Head of caudate nucleus (tissue), 42 donors: ENCODE measurements at regions not wholly inside any gene's neighbourhood (a gene's known extent, or its start where the extent isn't known, plus 50 kb on each side); places are given as distances from the start of the nearest gene placed in this dataset.
"Not testable (repeated sequence)": the region's sequence is repeated elsewhere in the genome, so short reads cannot be mapped to it uniquely, and the experiment has no call there.

Experiments used
- DNase-seq, 42 donors: peaks; one replicate each; pipeline versions ENCODE4 v3.0.0 to v3.0.0-alpha.2; 2020 to 2021; ENCODE audit warnings: mixed read lengths in 7 of 42
- intact Hi-C: fragments of 100-400 bp; cut with DNase I; formaldehyde crosslinking; loops from one replicate; pipeline ENCODE4 v1.15.0; 2022

DNA sequence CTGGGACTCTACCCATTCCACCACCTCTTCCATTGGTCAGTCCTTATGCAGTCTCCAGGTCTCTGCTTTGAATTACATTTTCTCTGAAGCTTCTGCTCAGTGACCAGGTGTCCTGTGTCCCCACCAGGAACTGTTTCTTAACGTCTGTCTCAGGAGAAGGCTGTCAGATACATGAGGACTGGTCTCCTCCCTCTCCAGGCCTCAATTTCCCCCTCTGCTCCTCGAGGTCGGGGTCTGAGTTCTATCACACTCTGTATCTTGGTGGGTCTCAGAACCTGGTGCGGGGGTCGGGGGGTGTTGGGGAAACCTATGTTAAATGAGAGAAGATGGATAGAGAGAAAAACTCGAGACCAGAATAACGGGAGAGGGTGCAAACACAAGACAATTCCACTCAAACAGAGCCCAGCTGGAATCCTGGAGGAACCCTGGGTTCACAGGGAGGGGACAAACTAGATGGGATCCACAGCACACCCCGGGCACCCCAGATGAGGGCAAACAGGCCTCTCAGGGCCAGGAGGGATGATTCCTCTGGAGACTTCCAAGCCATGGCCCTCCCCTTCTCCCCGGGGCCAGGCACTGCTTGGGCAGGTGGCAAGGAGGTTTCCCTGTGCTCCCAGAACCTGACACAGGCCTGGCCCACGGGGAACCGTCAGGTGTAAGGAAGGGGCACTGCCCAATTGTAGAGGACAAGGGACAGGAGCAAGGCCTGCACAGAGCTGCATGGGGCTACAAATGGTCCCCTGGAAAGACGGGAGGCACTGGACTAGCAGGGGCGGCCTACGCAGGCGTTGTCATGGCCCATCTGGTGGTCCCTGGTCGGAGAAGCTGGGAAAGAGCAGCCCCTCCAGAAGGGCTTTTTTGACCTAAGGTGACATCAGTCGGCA, 313.2 kb upstream of the DIO3 start:
- peak in 11 of 42 donors; percentile 2 to 25 (median 8) for DNase-seq
- intact Hi-C loops, result no loop called here

DNA sequence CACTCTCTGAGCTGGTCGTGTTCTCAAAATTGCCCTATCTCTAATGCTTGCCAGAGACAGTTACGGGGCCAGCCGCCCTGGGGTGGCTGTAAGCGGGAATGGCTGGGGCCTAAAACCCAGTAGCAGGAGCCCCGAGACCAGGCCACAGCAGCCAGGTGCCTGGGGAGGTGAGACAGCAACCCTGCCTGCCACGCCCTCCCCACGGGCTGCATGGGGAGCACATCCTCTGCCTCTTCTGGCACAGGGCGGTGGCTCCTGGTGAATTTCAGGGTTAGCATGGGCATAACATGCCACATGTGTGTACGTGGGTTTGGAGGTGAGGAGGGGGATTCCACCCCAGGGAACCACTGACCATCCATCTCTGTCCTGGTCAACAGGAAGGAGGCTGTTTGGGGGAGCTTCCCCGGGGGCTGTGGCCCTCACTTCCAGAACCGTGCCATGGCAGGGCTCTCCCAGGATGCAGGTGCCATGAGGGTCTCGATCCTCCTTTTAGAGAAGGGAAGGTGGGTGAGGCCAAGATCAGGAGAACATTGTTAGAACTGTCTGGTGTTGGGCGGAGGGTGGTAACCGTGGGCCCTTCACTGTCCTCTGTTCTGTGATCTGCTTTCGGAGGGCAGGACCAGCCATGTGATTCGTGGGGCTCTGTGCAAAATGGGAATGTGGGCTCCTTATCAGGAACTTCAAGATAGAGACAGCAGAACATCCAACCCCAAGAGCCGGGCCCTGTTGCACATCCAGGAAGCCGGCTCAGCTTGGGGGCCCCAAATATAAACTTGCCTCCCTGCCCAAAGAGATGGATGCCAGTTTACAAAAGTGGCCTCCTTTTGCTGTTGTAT, 312.2 kb upstream of the DIO3 start:
- intact Hi-C loops, result no loop called here
- peak in 9 of 42 donors; percentile 3 to 33 (median 10) for DNase-seq

DNA sequence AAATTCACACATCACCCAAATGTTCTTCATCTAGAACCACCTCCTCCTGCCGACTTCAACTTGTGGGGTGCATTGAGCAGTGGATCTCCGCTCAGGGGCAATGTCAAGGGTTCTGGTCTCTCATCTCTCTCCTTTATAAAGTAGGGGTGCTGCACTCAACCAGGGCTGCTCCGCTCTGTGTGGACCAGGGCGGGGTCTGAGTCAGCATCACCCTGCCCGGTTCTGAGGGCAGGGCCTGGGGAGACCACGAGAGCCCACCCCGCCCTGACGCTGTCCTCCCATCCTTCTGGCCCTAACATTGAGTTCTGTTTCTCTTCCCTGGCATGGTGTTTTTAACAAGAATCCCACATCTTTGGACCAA, 311.6 kb upstream of the DIO3 start:
- intact Hi-C loops, result no loop called here
- peak in 5 of 42 donors; percentile 1 to 33 (median 10) for DNase-seq

DNA sequence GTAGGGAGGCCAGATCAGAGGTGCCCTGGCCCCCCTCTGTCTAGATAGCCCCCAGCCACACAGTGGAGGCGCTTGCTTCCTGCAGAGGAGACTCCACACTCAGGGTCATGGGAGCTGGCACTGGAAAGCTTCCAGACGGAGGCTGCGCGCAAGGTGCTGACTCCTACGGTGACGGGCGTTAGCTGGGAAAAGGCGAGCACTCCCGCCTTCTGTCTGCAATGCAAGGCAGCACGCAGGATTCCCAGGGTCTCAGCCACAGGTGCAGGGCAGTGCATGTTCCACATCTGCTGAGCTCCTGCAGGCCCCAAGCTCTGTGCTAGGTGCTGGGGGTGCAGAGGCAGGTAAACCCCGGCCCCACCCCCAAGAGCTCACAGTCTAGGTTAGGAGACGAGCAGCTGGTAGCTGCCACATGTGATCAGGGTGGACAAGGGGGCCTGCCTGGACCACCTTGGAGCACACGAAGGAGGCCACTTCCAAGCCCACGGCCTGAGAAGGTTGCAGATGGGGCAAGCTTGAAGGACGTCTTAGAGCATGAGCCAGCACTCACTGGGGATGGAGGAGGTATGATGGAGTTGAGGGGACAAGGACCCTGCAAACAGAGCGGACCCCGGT, 310.9 kb upstream of the DIO3 start:
- intact Hi-C loops, result no loop called here
- DNase-seq, result peak in 33 of 42 donors; percentile 17 to 74 (median 52)

DNA sequence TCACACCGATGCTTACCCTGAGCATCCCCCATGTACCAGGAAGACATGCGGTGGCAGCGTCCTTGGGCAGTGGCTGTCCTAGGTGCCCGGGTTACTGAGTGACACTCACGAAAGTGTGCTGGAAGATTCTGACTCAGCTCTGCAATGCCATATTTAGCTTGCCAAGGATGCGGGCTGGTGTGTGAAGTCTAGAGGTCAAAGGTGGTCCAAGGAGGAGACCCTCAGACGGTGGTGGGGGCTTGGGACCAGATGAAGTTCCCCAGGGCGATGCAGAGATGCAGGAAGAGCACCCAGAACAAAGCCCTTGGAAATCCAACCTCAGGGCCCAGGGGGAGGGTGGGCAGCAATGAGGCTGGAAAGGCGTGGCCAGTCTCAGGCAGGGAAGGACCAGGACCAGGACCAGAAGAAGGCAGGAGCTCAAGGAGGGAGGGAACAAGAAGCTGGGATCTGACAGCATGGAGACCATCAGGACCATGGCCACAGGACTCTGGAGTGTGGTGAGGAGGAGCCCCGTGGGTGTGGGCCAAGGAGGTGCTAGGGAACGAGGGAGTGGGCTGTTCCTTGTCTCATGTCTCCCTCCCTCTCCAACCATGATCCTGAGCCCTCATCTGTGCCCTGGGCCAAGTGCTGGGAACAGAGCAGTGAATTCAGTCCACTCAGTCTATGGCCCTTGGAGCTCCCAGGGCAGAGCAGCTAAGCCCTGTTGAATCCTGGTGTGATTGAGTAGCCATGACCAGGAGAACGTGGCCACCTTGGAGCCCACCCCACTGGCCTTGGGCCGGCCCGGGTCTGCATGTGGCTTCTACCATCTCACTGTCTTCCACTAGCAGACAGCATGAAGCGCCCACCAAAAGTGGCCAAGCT, 310.1 kb upstream of the DIO3 start:
- peak in 9 of 42 donors; percentile 3 to 40 (median 11) for DNase-seq
- intact Hi-C loops, result no loop called here

DNA sequence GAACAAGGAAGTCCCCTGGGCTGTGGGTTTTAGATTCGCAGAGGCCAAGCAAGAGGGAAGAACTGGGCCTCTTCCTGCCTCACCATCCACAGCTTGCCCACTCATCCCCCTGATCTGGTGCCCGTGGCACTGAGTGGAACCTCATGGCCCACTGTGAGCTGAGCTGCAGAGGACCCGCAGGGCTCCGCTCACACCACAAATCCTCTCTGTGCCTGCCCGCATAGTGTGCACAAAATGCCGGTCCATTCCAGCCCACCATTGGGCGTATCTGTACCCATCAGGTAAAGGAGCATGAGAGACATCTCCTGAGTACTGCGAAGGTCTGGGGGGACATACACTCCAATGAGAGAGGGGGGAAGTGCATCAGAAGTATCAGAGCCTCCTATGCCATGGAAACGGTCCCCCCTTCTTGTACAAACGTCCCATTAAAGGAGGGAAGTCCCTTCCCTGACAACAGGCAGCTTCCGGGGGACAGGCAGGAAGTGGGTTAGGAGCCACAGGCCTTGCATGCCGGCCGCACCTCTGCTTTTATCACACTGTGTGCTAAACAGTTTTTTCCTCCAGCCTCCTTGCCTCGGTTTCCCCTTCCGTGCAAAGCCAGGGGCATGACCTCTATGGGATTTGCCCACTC, 309.4 kb upstream of the DIO3 start:
- DNase-seq, result peak in 2 of 42 donors; percentile 2 to 5
- intact Hi-C loops, result no loop called here

DNA sequence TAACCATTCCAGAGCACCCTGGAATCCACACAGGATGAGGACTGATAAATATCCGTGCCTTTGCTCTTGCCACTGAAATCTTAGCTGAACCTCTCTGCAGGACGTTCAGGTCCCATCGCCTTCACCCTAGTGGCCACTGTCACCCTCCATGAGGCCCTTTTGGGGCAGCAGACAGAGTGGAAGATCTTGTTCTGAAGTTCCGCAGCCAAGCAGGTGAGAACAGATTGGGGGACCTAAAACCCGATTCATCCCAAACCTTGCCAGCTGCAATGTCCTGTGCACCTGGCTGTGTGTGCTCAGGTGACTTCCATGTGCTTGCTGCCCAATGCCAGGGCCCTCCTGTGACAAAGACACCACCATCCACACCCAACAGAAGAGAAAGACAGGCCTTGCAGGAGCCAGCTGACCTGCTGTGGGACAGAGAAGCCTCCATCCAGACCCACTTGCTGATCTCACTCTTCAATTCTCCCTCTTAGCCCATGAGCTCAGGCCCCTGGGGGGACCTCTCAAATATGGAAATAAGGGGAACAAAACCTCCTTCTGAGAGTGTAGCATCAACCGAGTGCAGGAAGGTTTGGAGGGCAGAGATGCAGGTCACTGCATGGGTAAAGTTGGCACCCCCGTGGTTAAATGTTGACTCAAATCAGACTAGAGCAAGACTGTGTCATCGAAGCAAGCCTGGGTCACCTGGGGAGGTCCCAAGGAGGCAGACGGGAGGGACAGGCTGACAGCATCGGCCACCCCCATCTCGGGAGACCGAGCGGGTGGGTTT, 308.7 kb upstream of the DIO3 start:
- DNase-seq, result peak in 3 of 42 donors; percentile 2 to 12 (median 3)
- intact Hi-C loops, result no loop called here

DNA sequence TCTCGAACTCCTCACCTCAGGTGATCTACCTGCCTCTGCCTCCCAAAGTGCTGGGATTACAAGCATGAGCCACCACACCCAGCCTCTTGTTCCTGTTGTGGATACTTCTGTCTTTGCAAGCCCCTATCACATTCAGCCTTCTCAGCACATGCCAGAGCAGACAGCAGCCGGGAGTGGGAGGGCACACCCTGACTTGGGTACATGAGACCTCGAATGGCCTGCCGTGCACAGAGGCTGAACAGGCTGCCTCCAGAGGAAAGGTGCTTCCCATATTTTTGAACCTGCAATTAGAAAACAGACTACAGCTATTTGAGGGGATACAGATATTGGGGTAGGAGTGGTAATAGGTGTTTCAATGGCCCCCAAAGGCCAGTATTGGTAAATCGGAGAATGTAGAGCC, 307.3 kb upstream of the DIO3 start:
- DNase-seq, result peak in 4 of 42 donors; percentile 4 to 41 (median 8)

DNA sequence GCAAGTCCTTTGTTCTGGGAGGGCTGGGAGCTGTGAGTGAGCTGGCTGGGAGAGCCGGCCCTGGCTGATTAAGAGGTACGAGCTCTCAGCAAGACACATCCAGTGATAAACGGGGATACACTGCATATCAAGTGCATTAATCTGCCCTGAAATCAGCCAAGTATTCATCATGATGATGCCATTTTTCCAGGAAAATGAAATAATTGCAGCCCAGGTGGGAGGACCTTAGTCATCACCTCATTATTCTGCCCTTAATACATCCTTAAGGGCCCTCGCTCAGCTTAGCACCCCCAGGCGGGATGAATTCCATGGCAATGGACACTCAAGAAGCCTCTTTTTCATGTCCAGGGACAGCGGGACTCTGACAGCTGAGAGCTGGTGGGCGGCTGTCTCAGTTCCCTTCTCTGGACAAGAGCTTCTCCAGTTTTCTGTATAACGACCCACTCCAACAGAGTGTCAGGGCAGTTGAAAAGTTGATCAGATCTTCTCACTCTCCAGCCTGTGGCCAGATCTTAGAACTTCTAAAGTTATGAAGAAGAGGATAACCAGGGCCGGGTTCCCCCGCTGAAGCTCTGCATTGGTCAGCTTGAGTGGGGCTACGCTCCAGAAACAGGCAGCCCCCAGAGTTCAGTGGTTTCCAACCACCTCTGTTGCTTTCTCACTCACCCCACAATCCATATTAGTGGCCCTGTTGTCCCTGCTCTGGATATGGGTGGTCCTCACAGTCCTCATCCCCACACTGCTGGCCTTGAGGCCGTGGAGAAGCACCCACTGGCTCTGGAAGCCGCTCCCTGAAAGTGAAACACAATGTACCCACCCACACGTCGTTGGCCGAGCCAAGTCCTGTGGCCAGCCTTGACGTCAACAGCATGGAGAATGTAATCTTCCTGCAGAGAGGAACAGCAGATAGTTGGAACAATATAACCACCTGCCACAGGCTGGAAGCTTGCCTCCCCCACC, 306.2 kb upstream of the DIO3 start:
- intact Hi-C loops, result no loop called here
- peak in 12 of 42 donors; percentile 6 to 61 (median 18) for DNase-seq

More for the DNA sequence above, 307.3 kb upstream of the DIO3 start:
- intact Hi-C loops, result no loop called here

DNA sequence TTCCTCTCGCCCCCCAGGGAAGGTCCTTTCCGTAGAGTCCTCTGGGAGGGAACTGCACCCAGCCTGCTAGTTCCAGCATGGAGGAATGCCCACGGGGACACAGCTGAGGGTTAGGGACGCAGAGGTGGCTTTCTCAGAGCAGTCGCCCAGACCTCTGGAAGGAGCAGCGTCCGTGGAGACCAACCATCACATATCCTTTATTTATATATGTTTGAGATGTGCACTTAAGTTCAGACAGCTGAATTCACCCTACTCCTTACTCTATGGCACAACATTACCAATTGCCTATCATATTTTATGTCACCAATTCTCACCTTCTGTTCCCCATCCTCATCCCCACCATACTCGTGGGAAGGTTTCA, 305.6 kb upstream of the DIO3 start:
- intact Hi-C loops, result no loop called here

DNA sequence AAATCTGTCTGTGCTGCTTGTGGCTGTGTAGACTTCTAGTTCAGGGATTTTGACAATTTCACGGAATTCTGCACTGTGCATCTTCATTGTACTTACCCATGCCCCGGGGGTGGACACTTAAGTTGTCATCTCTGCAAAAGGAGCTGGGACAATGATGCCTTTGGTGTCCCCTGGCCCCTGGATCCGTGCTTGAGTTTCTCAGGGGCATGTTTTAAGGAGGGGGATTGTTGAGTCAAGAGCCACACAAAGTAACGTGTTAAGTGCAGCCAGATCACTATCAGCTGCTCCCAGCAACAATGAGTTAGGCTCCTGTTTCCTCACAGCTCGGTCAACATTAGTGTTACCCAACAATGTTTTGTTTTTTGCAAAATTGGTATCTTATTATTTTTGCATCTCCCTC, 305.0 kb upstream of the DIO3 start:
- intact Hi-C loops, result no loop called here
- DNase-seq, result no peak

More for the DNA sequence above, 305.6 kb upstream of the DIO3 start:
- DNase-seq, result no peak

DNA sequence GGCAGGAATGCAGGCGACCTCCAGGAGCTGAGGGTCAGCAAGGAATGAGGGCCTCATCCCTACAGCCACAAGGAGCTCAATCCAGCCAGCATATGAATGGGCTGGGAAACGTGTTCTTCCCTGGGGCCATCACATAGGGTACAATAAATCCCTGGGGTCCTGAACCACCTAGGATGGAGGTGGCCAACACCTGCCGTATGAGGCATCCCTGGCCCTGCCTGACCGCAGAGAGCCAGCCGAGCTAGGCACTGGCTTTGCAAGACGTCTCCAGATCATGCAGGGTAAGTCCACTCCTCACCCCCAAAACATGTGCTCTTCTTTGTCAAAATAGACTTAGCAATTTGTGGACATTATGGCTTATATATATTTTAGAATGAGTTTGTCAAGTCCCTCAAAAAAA, 303.7 kb upstream of the DIO3 start:
- no peak for DNase-seq
- intact Hi-C loops, result no loop called here

DNA sequence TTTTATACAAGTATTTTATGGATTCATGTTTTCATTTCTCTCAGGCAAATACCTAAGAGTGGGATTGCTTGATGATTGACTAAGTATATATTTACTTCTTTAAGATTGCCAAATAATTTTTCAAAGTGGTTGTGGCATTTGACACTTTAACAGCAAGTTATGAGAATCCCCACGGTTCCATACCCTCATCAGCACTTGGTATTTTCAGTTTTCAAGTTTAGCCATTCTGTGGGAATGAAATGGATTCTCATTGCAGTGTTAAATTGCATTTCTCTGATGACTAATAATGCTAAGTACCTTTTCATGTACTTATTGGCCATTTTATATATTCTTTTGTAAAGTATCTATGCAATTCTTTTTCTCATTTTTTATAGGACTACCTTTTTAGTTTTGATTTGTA, 301.5 kb upstream of the DIO3 start:
- intact Hi-C loops, result no loop called here
- no peak for DNase-seq

DNA sequence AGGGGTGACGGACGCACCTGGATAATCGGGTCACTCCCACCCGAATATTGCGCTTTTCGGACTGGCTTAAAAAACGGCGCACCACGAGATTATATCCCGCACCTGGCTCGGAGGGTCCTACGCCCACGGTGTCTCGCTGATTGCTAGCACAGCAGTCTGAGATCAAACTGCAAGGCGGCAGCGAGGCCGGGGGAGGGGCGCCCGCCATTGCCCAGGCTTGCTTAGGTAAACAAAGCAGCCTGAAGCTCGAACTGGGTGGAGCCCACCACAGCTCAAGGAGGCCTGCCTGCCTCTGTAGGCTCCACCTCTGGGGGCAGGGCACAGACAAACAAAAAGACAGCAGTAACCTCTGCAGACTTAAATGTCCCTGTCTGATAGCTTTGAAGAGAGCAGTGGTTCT, 294.9 kb upstream of the DIO3 start:
- DNase-seq, intact Hi-C loops: not testable (repeated sequence)

DNA sequence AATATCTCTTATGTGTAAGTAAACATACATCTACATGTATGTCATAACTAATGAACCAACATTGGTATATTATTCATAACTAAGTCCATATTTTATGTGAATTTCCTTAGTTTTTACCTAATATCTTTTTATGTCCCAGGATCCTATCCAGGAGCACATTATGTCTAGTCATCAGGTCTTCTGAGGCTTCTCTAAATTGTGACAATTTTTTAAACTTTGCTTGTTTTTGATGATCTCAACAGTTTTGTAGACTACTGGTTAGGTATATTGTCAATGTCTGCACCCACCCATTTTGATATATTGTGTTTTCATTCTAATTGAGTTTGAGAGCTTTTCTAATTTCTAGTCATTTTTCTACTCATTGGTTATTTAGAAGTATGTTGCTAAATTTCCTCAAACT, 288.2 kb upstream of the DIO3 start:
- intact Hi-C loops, result no loop called here

DNA sequence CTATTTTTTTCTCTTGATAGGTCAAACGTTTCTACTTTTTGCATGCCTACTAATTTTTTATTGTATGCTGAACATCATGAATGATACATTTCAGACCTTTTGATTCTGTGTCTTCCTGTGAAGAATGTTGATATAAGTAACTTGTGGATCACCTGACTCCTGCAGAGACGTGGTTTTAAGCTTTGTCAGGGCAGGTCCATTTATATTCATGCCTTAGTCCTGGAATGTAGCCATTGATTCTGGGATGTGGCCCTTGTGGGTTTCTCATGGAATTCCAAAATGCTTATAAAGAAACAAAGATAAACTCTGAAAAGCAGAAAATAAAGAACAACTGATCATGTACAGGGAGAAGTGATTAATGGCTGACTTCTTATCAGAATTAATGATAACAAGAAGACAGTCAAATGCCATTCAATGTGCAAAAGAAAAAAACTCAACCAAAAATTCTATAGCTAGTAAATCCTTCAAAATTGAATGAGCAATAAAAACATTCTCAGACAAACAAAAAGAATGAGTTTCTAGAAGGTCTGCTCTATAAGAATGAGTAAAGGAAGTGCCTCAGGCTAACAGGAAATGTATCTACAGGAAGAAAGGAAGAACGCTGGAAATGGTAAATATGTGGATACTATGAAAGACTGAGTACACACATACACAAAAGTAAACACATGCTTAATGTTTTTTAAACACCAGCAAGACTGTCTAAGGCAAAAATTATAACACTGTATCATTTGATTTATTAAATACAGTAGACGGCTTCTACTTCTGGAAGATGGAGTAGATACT, 284.8 kb upstream of the DIO3 start:
- no peak for DNase-seq
- intact Hi-C loops, result no loop called here

More for the DNA sequence above, 288.2 kb upstream of the DIO3 start:
- no peak for DNase-seq
